Tibial artery (tissue), 4 donors: ENCODE measurements at regions not wholly inside any gene's neighbourhood (a gene's known extent, or its start where the extent isn't known, plus 50 kb on each side); places are given as distances from the start of the nearest gene placed in this dataset.

Experiments used
- DNase-seq, 2 donors: peaks; one replicate each; pipeline ENCODE4 v3.0.0-alpha.2; 2019
- H3K27ac ChIP-seq, 2 donors: fragments of 200-600 bp; sonication (generic) in 1 of 2; 1 replicate in 1 of 2; 2 replicates in 1 of 2; pipeline ENCODE4 v1.5.1; 2018 to 2019; ENCODE audit warnings: mild to moderate bottlenecking in 1 of 2
- H3K27me3 ChIP-seq, 2 donors: fragments of 200-600 bp; sonication (generic) in 1 of 2; one replicate each; pipeline versions ENCODE4 v1.5.1 to v1.6.0; 2016 to 2019
- H3K36me3 ChIP-seq, 3 donors: fragments of 200-600 bp; sonication (generic) in 2 of 3; one replicate each; pipeline ENCODE4 v1.5.1; 2016 to 2019; ENCODE audit warnings: mild to moderate bottlenecking in 2 of 3
- H3K4me1 ChIP-seq, 4 donors: fragments of 200-600 bp; sonication (generic) in 2 of 4; 1 replicate in 3 of 4; 2 replicates in 1 of 4; pipeline ENCODE4 v1.5.1; 2016 to 2019
- H3K4me3 ChIP-seq, 2 donors: fragments of 200-600 bp; sonication (generic) in 1 of 2; 1 replicate in 1 of 2; 2 replicates in 1 of 2; pipeline ENCODE4 v1.5.1; 2018 to 2019; ENCODE audit warnings: mild to moderate bottlenecking in 2 of 2
- H3K9me3 ChIP-seq, 3 donors: fragments of 200-600 bp; sonication (generic) in 1 of 3; one replicate each; pipeline ENCODE4 v1.5.1; 2016 to 2019
- CTCF ChIP-seq, 2 experiments: fragments of 200-600 bp in 1 of 2; fragments of 450-650 bp in 1 of 2; IDR thresholded peaks; one replicate each; pipeline ENCODE4 v1.5.1; 2017 to 2019; ENCODE audit warnings: antibody characterized with exemption in 2 of 2, mild to moderate bottlenecking in 1 of 2, moderate library complexity in 1 of 2
- intact Hi-C: fragments of 100-400 bp; cut with DNase I; formaldehyde crosslinking; loops from one replicate; pipeline ENCODE4 v1.15.0; 2023; ENCODE audit warnings: low total_unique reads

GRCh38 chr14:44339231-44339630, 167.9 kb downstream of the FSCB start:
- no peak for TF ChIP-seq CTCF (IDR thresholded peaks at IDR 0.05)

GRCh38 chr14:44317441-44317746, 189.7 kb downstream of the FSCB start:
- TF ChIP-seq CTCF (IDR thresholded peaks at IDR 0.05): no peak
- no peak overlapping the region for H3K4me3 ChIP-seq
- DNase-seq: no peak
- H3K9me3 ChIP-seq: no peaks in the 10 kb centered on the region
- no peak overlapping the region for H3K27ac ChIP-seq
- intact Hi-C loops: no loop called here
- H3K36me3 ChIP-seq: no peaks in the 10 kb centered on the region
- no peaks in the 10 kb centered on the region for H3K4me1 ChIP-seq
- no peaks in the 10 kb centered on the region for H3K27me3 ChIP-seq

More at GRCh38 chr14:44339231-44339630, 167.9 kb downstream of the FSCB start:
- intact Hi-C loops: no loop called here
- no peaks in the 10 kb centered on the region for H3K36me3 ChIP-seq
- H3K27me3 ChIP-seq: no peaks in the 10 kb centered on the region
- no peak overlapping the region for H3K27ac ChIP-seq
- DNase-seq: no peak
- H3K4me3 ChIP-seq: no peak overlapping the region
- H3K9me3 ChIP-seq: no peaks in the 10 kb centered on the region
- H3K4me1 ChIP-seq: no peaks in the 10 kb centered on the region

- no peak for TF ChIP-seq CTCF (IDR thresholded peaks at IDR 0.05)
- Histone ChIP-seq H3K27me3 (no peaks in the 10 kb centered on the region), H3K27ac (no peak overlapping the region), H3K4me3 (no peak overlapping the region), H3K36me3 (no peaks in the 10 kb centered on the region), H3K9me3 (no peaks in the 10 kb centered on the region), H3K4me1 (no peaks in the 10 kb centered on the region)
- DNase-seq: no peak
- intact Hi-C loops: no loop called here
Measured at GRCh38 chr14:44316647-44317440, 190.2 kb downstream of the FSCB start.

- no peaks in the 10 kb centered on the region for H3K9me3 ChIP-seq
- no peaks in the 10 kb centered on the region for H3K27me3 ChIP-seq
- no peak for TF ChIP-seq CTCF (IDR thresholded peaks at IDR 0.05)
- H3K4me1 ChIP-seq: no peaks in the 10 kb centered on the region
- DNase-seq: no peak
- no peak overlapping the region for H3K27ac ChIP-seq
- intact Hi-C loops: no loop called here
- H3K4me3 ChIP-seq: no peak overlapping the region
- H3K36me3 ChIP-seq: no peaks in the 10 kb centered on the region
Measured at GRCh38 chr14:44309331-44309730, 197.8 kb downstream of the FSCB start.

- DNase-seq: no peak
- intact Hi-C loops: no loop called here
- Histone ChIP-seq H3K4me3 (no peak overlapping the region), H3K27me3 (no peaks in the 10 kb centered on the region), H3K9me3 (peaks cover 0 to 11% (median 0%) of the 10 kb centered on the region in 3 donors), H3K36me3 (no peaks in the 10 kb centered on the region), H3K4me1 (no peaks in the 10 kb centered on the region), H3K27ac (no peak overlapping the region)
- TF ChIP-seq CTCF (IDR thresholded peaks at IDR 0.05): no peak
Measured at GRCh38 chr14:44300916-44301315, 206.2 kb downstream of the FSCB start.
